SK-N-SH (cell line): ENCODE measurements at regions not wholly inside any gene's neighbourhood (a gene's known extent, or its start where the extent isn't known, plus 50 kb on each side); places are given as distances from the start of the nearest gene placed in this dataset.

Experiments
- CTCF ChIA-PET: fragments of 300-600, 350-600 bp; formaldehyde crosslinking; extraction: SDS; loops from one replicate; lab custom pipeline; 2021; lab: Yijun Ruan, JAX
- POLR2A ChIA-PET: fragments of 350-600 bp; sonication (Branson Sonifier 250); formaldehyde crosslinking; extraction: SDS; loops from one replicate; lab custom pipeline; 2020; ENCODE audit warnings: antibody characterized with exemption, inconsistent platforms; lab: Yijun Ruan, JAX
- DNase-seq: peaks from one replicate; pipeline ENCODE4 v3.0.0; 2012
- H2AFZ ChIP-seq: fragments of 200-600 bp; sonication (generic); 2 replicates; pipeline ENCODE4 v1.8.1; 2016; ENCODE audit warnings: antibody characterized with exemption, mild to moderate bottlenecking, low read depth
- H3F3A ChIP-seq: fragments of 200-600 bp; sonication (generic); replicated peaks from 2 replicates; pipeline ENCODE3; 2016; ENCODE audit warnings: antibody characterized with exemption, mild to moderate bottlenecking; ENCODE audit not compliant: insufficient read depth
- H3K27ac ChIP-seq, 2 experiments: fragments of 200-500 bp in 1 of 2; fragments of 200-600 bp in 1 of 2; sonication (Bioruptor generic) in 1 of 2; sonication (generic), shearing (Covaris generic) in 1 of 2; 2 replicates each; pipeline versions ENCODE4 v1.5.1 to v1.6.1; 2014 to 2016; ENCODE audit warnings: low read depth in 2 of 2, inconsistent platforms in 1 of 2, low read length in 1 of 2, mild to moderate bottlenecking in 1 of 2, mixed read lengths in 1 of 2
- H3K27me3 ChIP-seq: fragments of 200-600 bp; sonication (generic), shearing (Covaris generic); 2 replicates; pipeline ENCODE4 v1.6.1; 2016; ENCODE audit warnings: mixed run types; ENCODE audit not compliant: insufficient read depth
- H3K36me3 ChIP-seq, 2 experiments: fragments of 200-500 bp in 1 of 2; fragments of 200-600 bp in 1 of 2; sonication (Bioruptor generic) in 1 of 2; sonication (generic) in 1 of 2; replicated peaks in 1 of 2; 2 replicates each; pipeline versions ENCODE3 to v1.5.1; 2014 to 2016; ENCODE audit warnings: low read length in 1 of 2, mild to moderate bottlenecking in 1 of 2; ENCODE audit not compliant: insufficient read depth in 2 of 2, control insufficient read depth in 1 of 2
- H3K4me1 ChIP-seq, 2 experiments: fragments of 200-500 bp in 1 of 2; fragments of 200-600 bp in 1 of 2; sonication (Bioruptor generic) in 1 of 2; sonication (generic), shearing (Covaris generic) in 1 of 2; 2 replicates each; pipeline versions ENCODE4 v1.5.1 to v1.6.1; 2014 to 2016; ENCODE audit warnings: low read depth in 1 of 2, low read length in 1 of 2, mixed run types in 1 of 2; ENCODE audit not compliant: insufficient read depth in 2 of 2, control insufficient read depth in 1 of 2
- H3K4me2 ChIP-seq: fragments of 200-600 bp; sonication (generic), shearing (Covaris generic); 2 replicates; pipeline ENCODE4 v1.6.1; 2017; ENCODE audit warnings: mixed run types
- H3K4me3 ChIP-seq, 2 experiments: fragments of 200-500 bp in 1 of 2; fragments of 200-600 bp in 1 of 2; sonication (Bioruptor generic) in 1 of 2; sonication (generic), shearing (Covaris generic) in 1 of 2; 2 replicates each; pipeline versions ENCODE4 v1.5.1 to v1.8.1; 2014 to 2016; ENCODE audit warnings: low read depth in 2 of 2, inconsistent platforms in 1 of 2, low read length in 1 of 2, mild to moderate bottlenecking in 1 of 2, mixed read lengths in 1 of 2, moderate library complexity in 1 of 2
- H3K79me2 ChIP-seq: fragments of 200-600 bp; sonication (generic); 2 replicates; pipeline ENCODE4 v1.8.1; 2017; ENCODE audit warnings: mild to moderate bottlenecking; ENCODE audit not compliant: insufficient read depth
- H3K9ac ChIP-seq: fragments of 200-600 bp; sonication (generic); 2 replicates; pipeline ENCODE4 v1.6.1; 2017; ENCODE audit warnings: mixed run types
- H3K9me2 ChIP-seq: fragments of 200-600 bp; sonication (generic); 2 replicates; pipeline ENCODE4 v1.6.1; 2017; ENCODE audit warnings: mixed run types
- H3K9me3 ChIP-seq: fragments of 200-600 bp; sonication (generic); 2 replicates; pipeline ENCODE4 v1.6.1; 2017; ENCODE audit warnings: mixed run types, mild to moderate bottlenecking, moderate library complexity
- H4K20me1 ChIP-seq: fragments of 200-600 bp; sonication (generic); 2 replicates; pipeline ENCODE4 v1.6.1; 2017; ENCODE audit warnings: mild to moderate bottlenecking, mixed run types; ENCODE audit not compliant: insufficient read depth
- CTCF ChIP-seq: fragments of 200-600 bp; sonication (generic); IDR thresholded peaks from 2 replicates; pipeline ENCODE4 v1.6.1; 2017; ENCODE audit warnings: antibody characterized with exemption, mild to moderate bottlenecking, moderate library complexity
- EP300 ChIP-seq, 2 experiments: IDR thresholded peaks; 2 replicates each; pipeline versions ENCODE4 v1.4.0 to v1.6.1; 2012; ENCODE audit warnings: borderline replicate concordance in 1 of 2, low read depth in 1 of 2, low read length in 1 of 2
- EZH2phosphoT487 ChIP-seq: fragments of 200-600 bp; sonication (generic); IDR thresholded peaks from 2 replicates; pipeline ENCODE4 v1.6.1; 2017; ENCODE audit warnings: low read depth, mixed run types, mild to moderate bottlenecking, antibody characterized with exemption, moderate library complexity, borderline replicate concordance
- FOSL2 ChIP-seq: IDR thresholded peaks from 2 replicates; pipeline ENCODE4 v1.4.0; 2012; ENCODE audit warnings: low read depth, mild to moderate bottlenecking, moderate library complexity, borderline replicate concordance
- GABPA ChIP-seq: IDR thresholded peaks from 2 replicates; pipeline ENCODE4 v1.4.0; 2012; ENCODE audit warnings: low read depth, mild to moderate bottlenecking
- JUND ChIP-seq: IDR thresholded peaks from 2 replicates; pipeline ENCODE4 v1.4.0; 2012
- MXI1 ChIP-seq: IDR thresholded peaks from 2 replicates; pipeline ENCODE4 v1.6.1; 2012; ENCODE audit warnings: mild to moderate bottlenecking, low read depth, low read length, improper control_type of control experiment
- NFIC ChIP-seq: IDR thresholded peaks from 2 replicates; pipeline ENCODE4 v1.4.0; 2012; ENCODE audit warnings: borderline replicate concordance
- POLR2AphosphoS5 ChIP-seq: IDR thresholded peaks from 2 replicates; pipeline ENCODE4 v1.6.1; 2012; ENCODE audit warnings: low read depth, low read length
- RAD21 ChIP-seq: IDR thresholded peaks from 2 replicates; pipeline ENCODE4 v1.6.1; 2012; ENCODE audit warnings: mild to moderate bottlenecking, low read length
- RCOR1 ChIP-seq: fragments of 150-350 bp; IDR thresholded peaks from 2 replicates; pipeline ENCODE4 v1.6.1; 2017; ENCODE audit warnings: antibody characterized with exemption, low read length
- RXRA ChIP-seq: IDR thresholded peaks from 2 replicates; pipeline ENCODE4 v1.4.0; 2012; ENCODE audit warnings: low read depth, mild to moderate bottlenecking, borderline replicate concordance
- SIN3A ChIP-seq: IDR thresholded peaks from 2 replicates; pipeline ENCODE4 v1.6.1; 2012; ENCODE audit warnings: low read depth, mild to moderate bottlenecking, low read length, moderate library complexity, borderline replicate concordance
- SMC3 ChIP-seq: IDR thresholded peaks from 2 replicates; pipeline ENCODE4 v1.6.1; 2012; ENCODE audit warnings: low read depth, low read length, improper control_type of control experiment
- TCF12 ChIP-seq: IDR thresholded peaks from 2 replicates; pipeline ENCODE4 v1.4.0; 2012
- TEAD4 ChIP-seq: IDR thresholded peaks from 2 replicates; pipeline ENCODE4 v1.4.0; 2012; ENCODE audit warnings: mild to moderate bottlenecking, borderline replicate concordance; ENCODE audit not compliant: insufficient read depth
- ZBTB33 ChIP-seq: IDR thresholded peaks from 2 replicates; pipeline ENCODE4 v1.4.0; 2012; ENCODE audit warnings: low read depth, borderline replicate concordance
- WGBS: methylation state at CpG from one replicate; pipeline ENCODE4 v1.1.6; 2017; ENCODE audit warnings: low lambda C conversion rate; 5-methylcytosine and 5-hydroxymethylcytosine counted together
- TF ChIP-seq, protein P1 (sequence below): IDR thresholded peaks from 2 replicates; pipeline ENCODE4 v1.4.0; 2012; ENCODE audit warnings: low read depth, borderline replicate concordance
- TF ChIP-seq, protein P2 (sequence below): fragments of 150-350 bp; IDR thresholded peaks from 2 replicates; pipeline ENCODE4 v1.6.1; 2016; ENCODE audit warnings: mild to moderate bottlenecking, low read depth, low read length

DNA sequence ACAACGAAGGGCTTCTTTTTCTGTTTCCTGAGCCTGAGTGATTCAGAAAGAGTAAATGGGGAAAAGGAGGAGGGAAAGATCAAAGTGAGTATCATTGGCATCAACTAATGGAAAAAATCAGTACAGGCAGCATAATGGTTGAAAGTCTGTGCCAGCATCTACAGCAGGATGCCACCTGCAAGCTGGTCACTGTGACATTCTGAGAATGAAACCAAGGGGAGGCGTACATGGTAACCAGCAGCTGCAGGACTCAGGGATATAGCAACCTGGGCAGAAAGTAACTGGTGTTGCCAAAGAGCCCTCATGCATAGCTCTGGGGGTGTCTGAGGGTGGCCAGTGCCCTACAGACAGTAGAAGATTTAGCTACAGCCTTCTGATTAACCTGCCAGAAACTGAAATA, 305.9 kb downstream of the BRINP2 start:
- Histone ChIP-seq H4K20me1 (no peaks in the 10 kb centered on the region), H3K9ac (no peak overlapping the region), H2AFZ (no peak overlapping the region), H3K9me2 (no peaks in the 10 kb centered on the region), H3K4me2 (no peak overlapping the region), H3K36me3 (no peaks in the 10 kb centered on the region), H3K4me1 (no peaks in the 10 kb centered on the region), H3K27me3 (no peaks in the 10 kb centered on the region), H3K9me3 (no peaks in the 10 kb centered on the region), H3K27ac (no peak overlapping the region), H3F3A (no peaks in the 10 kb centered on the region), H3K4me3 (no peak overlapping the region), H3K79me2 (no peaks in the 10 kb centered on the region)
- TF ChIP-seq MXI1, result no peak
- no peak for TF ChIP-seq RXRA
- no peak for TF ChIP-seq EP300 (IDR thresholded peaks at IDR 0.05; ENCODE audit: borderline replicate concordance in 1 of 2, low read depth in 1 of 2, low read length in 1 of 2)
- TF ChIP-seq EZH2phosphoT487, result no peak
- TF ChIP-seq RCOR1, result no peak
- TF ChIP-seq TEAD4, result no peak
- TF ChIP-seq RAD21, result no peak
- TF ChIP-seq, protein P1, sequence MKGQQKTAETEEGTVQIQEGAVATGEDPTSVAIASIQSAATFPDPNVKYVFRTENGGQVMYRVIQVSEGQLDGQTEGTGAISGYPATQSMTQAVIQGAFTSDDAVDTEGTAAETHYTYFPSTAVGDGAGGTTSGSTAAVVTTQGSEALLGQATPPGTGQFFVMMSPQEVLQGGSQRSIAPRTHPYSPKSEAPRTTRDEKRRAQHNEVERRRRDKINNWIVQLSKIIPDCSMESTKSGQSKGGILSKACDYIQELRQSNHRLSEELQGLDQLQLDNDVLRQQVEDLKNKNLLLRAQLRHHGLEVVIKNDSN, result no peak
- TF ChIP-seq, protein P2, sequence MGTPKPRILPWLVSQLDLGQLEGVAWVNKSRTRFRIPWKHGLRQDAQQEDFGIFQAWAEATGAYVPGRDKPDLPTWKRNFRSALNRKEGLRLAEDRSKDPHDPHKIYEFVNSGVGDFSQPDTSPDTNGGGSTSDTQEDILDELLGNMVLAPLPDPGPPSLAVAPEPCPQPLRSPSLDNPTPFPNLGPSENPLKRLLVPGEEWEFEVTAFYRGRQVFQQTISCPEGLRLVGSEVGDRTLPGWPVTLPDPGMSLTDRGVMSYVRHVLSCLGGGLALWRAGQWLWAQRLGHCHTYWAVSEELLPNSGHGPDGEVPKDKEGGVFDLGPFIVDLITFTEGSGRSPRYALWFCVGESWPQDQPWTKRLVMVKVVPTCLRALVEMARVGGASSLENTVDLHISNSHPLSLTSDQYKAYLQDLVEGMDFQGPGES, result no peak
- no peak for TF ChIP-seq GABPA
- no peak for TF ChIP-seq ZBTB33
- no peak for TF ChIP-seq CTCF
- no peak for TF ChIP-seq JUND
- TF ChIP-seq POLR2AphosphoS5, result no peak
- no peak for TF ChIP-seq SIN3A
- no peak for TF ChIP-seq FOSL2
- TF ChIP-seq SMC3, result no peak
- no peak for TF ChIP-seq TCF12
- TF ChIP-seq NFIC, result no peak
- CTCF ChIA-PET, result no interaction called here
- POLR2A ChIA-PET, result no interaction called here
- WGBS, result 11% methylated on average over 2 of the region's 2 CpGs
- no peak for DNase-seq
